HCT116 (cell line): ENCODE measurements at regions not wholly inside any gene's neighbourhood (a gene's known extent, or its start where the extent isn't known, plus 50 kb on each side); places are given as distances from the start of the nearest gene placed in this dataset.

Source experiments
- CTCF ChIP-seq, 3 experiments: fragments of 200-600 bp in 1 of 3; sonication (generic) in 1 of 3; IDR thresholded peaks in 2 of 3; conservative IDR thresholded peaks in 1 of 3; 2 replicates each; pipeline ENCODE4 v1.5.1; 2012 to 2017; ENCODE audit warnings: low read depth in 2 of 3, low read length in 2 of 3, antibody characterized with exemption in 1 of 3, borderline replicate concordance in 1 of 3, control low read depth in 1 of 3, mild to moderate bottlenecking in 1 of 3, mixed read lengths in 1 of 3, mixed run types in 1 of 3, moderate library complexity in 1 of 3; ENCODE audit not compliant: insufficient read depth in 1 of 3
- EZH2phosphoT487 ChIP-seq: fragments of 200-600 bp; IDR thresholded peaks from 2 replicates; pipeline ENCODE4 v1.6.1; 2018; ENCODE audit warnings: antibody characterized with exemption, borderline replicate concordance

- TF ChIP-seq CTCF (IDR thresholded peaks at IDR 0.05 in 2 of 3, conservative IDR thresholded peaks at IDR 0.05 in 1 of 3; ENCODE audit: borderline replicate concordance in 1 of 3, insufficient read depth in 1 of 3, low read depth in 2 of 3, low read length in 2 of 3), result no peak
- no peak for TF ChIP-seq EZH2phosphoT487
Observed at GRCh38 chr4:20554134-20554533, 146.1 kb upstream of the PACRGL start.
